GM12878 (cell line): ENCODE measurements at regions not wholly inside any gene's neighbourhood (a gene's known extent, or its start where the extent isn't known, plus 50 kb on each side); places are given as distances from the start of the nearest gene placed in this dataset.
A peak's percentile ranks its signal among the peaks of the same experiment; 100 is the strongest.

Experiments used
- CBX3 ChIP-seq: fragments of 200-600 bp; sonication (generic); IDR thresholded peaks from 2 replicates; pipeline ENCODE4 v1.6.1; 2016; ENCODE audit warnings: low read depth, borderline replicate concordance
- CHD4 ChIP-seq: fragments of 200-600 bp; sonication (generic); IDR thresholded peaks from 2 replicates; pipeline ENCODE4 v1.6.1; 2016; ENCODE audit warnings: mild to moderate bottlenecking
- EGR1 ChIP-seq, 2 experiments: IDR thresholded peaks; 1 replicate in 1 of 2; 2 replicates in 1 of 2; pipeline ENCODE4 v1.6.1; 2011 to 2012; ENCODE audit warnings: low read depth in 2 of 2, low read length in 2 of 2, borderline replicate concordance in 1 of 2, mild to moderate bottlenecking in 1 of 2, moderate library complexity in 1 of 2
- EZH2 ChIP-seq: IDR thresholded peaks from 2 replicates; pipeline ENCODE4 v1.6.1; 2012; ENCODE audit warnings: low read depth, mild to moderate bottlenecking, control low read depth, inconsistent platforms, low read length, borderline replicate concordance; ENCODE audit not compliant: control insufficient read depth
- IKZF2 ChIP-seq, 2 experiments: fragments of 450-650 bp; IDR thresholded peaks; 2 replicates each; pipeline ENCODE4 v1.6.1; 2017; ENCODE audit warnings: mild to moderate bottlenecking in 2 of 2, moderate library complexity in 2 of 2
- LARP7 ChIP-seq: fragments of 450-650 bp; IDR thresholded peaks from 2 replicates; pipeline ENCODE4 v1.6.1; 2017; ENCODE audit warnings: mild to moderate bottlenecking
- MEF2A ChIP-seq: IDR thresholded peaks from 2 replicates; pipeline ENCODE4 v1.6.1; 2011; ENCODE audit warnings: low read depth, mild to moderate bottlenecking, low read length, moderate library complexity; ENCODE audit not compliant: insufficient read depth
- NBN ChIP-seq: fragments of 450-650 bp; IDR thresholded peaks from 2 replicates; pipeline ENCODE4 v1.6.1; 2016
- NFXL1 ChIP-seq: fragments of 450-650 bp; IDR thresholded peaks from 2 replicates; pipeline ENCODE4 v1.6.1; 2017; ENCODE audit warnings: antibody characterized with exemption, mild to moderate bottlenecking, borderline replicate concordance
- PAX5 ChIP-seq: IDR thresholded peaks from 2 replicates; pipeline ENCODE4 v1.6.1; 2011; ENCODE audit warnings: low read depth, low read length, borderline replicate concordance
- RBBP5 ChIP-seq: fragments of 200-600 bp; sonication (generic); conservative IDR thresholded peaks from 2 replicates; pipeline ENCODE4 v1.6.1; 2016
- RELA ChIP-seq: fragments of 450-650 bp; IDR thresholded peaks from 2 replicates; pipeline ENCODE4 v1.8.0; 2014; ENCODE audit warnings: borderline replicate concordance; ENCODE audit not compliant: partially characterized antibody
- RUNX3 ChIP-seq: IDR thresholded peaks from 2 replicates; pipeline ENCODE4 v1.6.1; 2012; ENCODE audit warnings: low read length, inconsistent platforms
- SMC3 ChIP-seq: IDR thresholded peaks from 2 replicates; pipeline ENCODE4 v1.6.1; 2011; ENCODE audit warnings: low read length, improper control_type of control experiment, borderline replicate concordance
- SPI1 ChIP-seq: IDR thresholded peaks from 2 replicates; pipeline ENCODE4 v1.6.1; 2011; ENCODE audit warnings: low read depth, mild to moderate bottlenecking, low read length, moderate library complexity, borderline replicate concordance; ENCODE audit not compliant: insufficient read depth
- SREBF1 ChIP-seq: IDR thresholded peaks from 2 replicates; pipeline ENCODE4 v1.6.1; 2012; ENCODE audit warnings: mild to moderate bottlenecking, low read length
- TCF7 ChIP-seq: IDR thresholded peaks from 2 replicates; pipeline ENCODE4 v1.6.1; 2014; ENCODE audit warnings: antibody characterized with exemption, borderline replicate concordance
- YY1 ChIP-seq: IDR thresholded peaks from 2 replicates; pipeline ENCODE4 v1.6.1; 2011; ENCODE audit warnings: low read depth, mild to moderate bottlenecking, low read length
- ZNF207 ChIP-seq: fragments of 450-650 bp; IDR thresholded peaks from 2 replicates; pipeline ENCODE4 v1.6.1; 2014; ENCODE audit warnings: antibody characterized with exemption, mild to moderate bottlenecking, borderline replicate concordance
- ZZZ3 ChIP-seq: IDR thresholded peaks from 2 replicates; pipeline ENCODE4 v1.6.1; 2011; ENCODE audit warnings: low read depth; ENCODE audit not compliant: control insufficient read depth, insufficient read length
- TF ChIP-seq, protein P1 (sequence below): fragments of 450-650 bp; formaldehyde crosslinking; IDR thresholded peaks from 2 replicates; pipeline ENCODE4 v1.5.0; 2022; ENCODE audit warnings: mild to moderate bottlenecking, missing genetic modification characterization
- TF ChIP-seq, protein P2 (sequence below): fragments of 450-650 bp; IDR thresholded peaks from 2 replicates; pipeline ENCODE4 v1.6.1; 2017; ENCODE audit warnings: low read depth, mild to moderate bottlenecking, moderate library complexity
- TF ChIP-seq, protein P3 (sequence below): IDR thresholded peaks from 2 replicates; pipeline ENCODE4 v1.6.1; 2012; ENCODE audit warnings: low read length, inconsistent platforms
- TF ChIP-seq, protein P4 (sequence below): IDR thresholded peaks from 2 replicates; pipeline ENCODE4 v1.6.1; 2011; ENCODE audit warnings: low read depth, mild to moderate bottlenecking, low read length, moderate library complexity, borderline replicate concordance; ENCODE audit errors: extremely low read depth
- TF ChIP-seq, protein P5 (sequence below): fragments of 450-650 bp; IDR thresholded peaks from 2 replicates; pipeline ENCODE4 v1.6.1; 2017; ENCODE audit warnings: borderline replicate concordance

- TF ChIP-seq, protein P1, sequence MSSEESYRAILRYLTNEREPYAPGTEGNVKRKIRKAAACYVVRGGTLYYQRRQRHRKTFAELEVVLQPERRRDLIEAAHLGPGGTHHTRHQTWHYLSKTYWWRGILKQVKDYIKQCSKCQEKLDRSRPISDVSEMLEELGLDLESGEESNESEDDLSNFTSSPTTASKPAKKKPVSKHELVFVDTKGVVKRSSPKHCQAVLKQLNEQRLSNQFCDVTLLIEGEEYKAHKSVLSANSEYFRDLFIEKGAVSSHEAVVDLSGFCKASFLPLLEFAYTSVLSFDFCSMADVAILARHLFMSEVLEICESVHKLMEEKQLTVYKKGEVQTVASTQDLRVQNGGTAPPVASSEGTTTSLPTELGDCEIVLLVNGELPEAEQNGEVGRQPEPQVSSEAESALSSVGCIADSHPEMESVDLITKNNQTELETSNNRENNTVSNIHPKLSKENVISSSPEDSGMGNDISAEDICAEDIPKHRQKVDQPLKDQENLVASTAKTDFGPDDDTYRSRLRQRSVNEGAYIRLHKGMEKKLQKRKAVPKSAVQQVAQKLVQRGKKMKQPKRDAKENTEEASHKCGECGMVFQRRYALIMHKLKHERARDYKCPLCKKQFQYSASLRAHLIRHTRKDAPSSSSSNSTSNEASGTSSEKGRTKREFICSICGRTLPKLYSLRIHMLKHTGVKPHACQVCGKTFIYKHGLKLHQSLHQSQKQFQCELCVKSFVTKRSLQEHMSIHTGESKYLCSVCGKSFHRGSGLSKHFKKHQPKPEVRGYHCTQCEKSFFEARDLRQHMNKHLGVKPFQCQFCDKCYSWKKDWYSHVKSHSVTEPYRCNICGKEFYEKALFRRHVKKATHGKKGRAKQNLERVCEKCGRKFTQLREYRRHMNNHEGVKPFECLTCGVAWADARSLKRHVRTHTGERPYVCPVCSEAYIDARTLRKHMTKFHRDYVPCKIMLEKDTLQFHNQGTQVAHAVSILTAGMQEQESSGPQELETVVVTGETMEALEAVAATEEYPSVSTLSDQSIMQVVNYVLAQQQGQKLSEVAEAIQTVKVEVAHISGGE (CRISPR knock-in tag) = no peak
- TF ChIP-seq SPI1 (peak; percentile 89), NBN (peak; percentile 47; the same call in 1 of the 2 replicates), NFXL1 (no peak), LARP7 (no peak), EGR1 (IDR thresholded peaks at IDR 0.05; ENCODE audit: borderline replicate concordance in 1 of 2, low read depth in 2 of 2, low read length in 2 of 2) (no peak), ZNF207 (no peak), PAX5 (peak; percentile 44; the same call in 1 of the 2 replicates), MEF2A (0 out of 2 replicates have a peak, but pooled peaks have one; percentile 21), TCF7 (no peak), ZZZ3 (no peak), CBX3 (no peak), SMC3 (no peak), EZH2 (no peak), IKZF2 (IDR thresholded peaks at IDR 0.05) (peak; percentile 22 to 33; a peak in 1 of 4 replicates), YY1 (no peak), CHD4 (no peak), RBBP5 (no peak), RELA (no peak), SREBF1 (no peak), RUNX3 (peak; percentile 84)
- TF ChIP-seq, protein P2, sequence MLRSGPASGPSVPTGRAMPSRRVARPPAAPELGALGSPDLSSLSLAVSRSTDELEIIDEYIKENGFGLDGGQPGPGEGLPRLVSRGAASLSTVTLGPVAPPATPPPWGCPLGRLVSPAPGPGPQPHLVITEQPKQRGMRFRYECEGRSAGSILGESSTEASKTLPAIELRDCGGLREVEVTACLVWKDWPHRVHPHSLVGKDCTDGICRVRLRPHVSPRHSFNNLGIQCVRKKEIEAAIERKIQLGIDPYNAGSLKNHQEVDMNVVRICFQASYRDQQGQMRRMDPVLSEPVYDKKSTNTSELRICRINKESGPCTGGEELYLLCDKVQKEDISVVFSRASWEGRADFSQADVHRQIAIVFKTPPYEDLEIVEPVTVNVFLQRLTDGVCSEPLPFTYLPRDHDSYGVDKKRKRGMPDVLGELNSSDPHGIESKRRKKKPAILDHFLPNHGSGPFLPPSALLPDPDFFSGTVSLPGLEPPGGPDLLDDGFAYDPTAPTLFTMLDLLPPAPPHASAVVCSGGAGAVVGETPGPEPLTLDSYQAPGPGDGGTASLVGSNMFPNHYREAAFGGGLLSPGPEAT = 0 out of 2 replicates have a peak, but pooled peaks have one; percentile 38
- TF ChIP-seq, protein P3, sequence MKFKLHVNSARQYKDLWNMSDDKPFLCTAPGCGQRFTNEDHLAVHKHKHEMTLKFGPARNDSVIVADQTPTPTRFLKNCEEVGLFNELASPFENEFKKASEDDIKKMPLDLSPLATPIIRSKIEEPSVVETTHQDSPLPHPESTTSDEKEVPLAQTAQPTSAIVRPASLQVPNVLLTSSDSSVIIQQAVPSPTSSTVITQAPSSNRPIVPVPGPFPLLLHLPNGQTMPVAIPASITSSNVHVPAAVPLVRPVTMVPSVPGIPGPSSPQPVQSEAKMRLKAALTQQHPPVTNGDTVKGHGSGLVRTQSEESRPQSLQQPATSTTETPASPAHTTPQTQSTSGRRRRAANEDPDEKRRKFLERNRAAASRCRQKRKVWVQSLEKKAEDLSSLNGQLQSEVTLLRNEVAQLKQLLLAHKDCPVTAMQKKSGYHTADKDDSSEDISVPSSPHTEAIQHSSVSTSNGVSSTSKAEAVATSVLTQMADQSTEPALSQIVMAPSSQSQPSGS = 0 out of 2 replicates have a peak, but pooled peaks have one; percentile 24
- TF ChIP-seq, protein P4, sequence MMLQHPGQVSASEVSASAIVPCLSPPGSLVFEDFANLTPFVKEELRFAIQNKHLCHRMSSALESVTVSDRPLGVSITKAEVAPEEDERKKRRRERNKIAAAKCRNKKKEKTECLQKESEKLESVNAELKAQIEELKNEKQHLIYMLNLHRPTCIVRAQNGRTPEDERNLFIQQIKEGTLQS = no peak
- TF ChIP-seq, protein P5, sequence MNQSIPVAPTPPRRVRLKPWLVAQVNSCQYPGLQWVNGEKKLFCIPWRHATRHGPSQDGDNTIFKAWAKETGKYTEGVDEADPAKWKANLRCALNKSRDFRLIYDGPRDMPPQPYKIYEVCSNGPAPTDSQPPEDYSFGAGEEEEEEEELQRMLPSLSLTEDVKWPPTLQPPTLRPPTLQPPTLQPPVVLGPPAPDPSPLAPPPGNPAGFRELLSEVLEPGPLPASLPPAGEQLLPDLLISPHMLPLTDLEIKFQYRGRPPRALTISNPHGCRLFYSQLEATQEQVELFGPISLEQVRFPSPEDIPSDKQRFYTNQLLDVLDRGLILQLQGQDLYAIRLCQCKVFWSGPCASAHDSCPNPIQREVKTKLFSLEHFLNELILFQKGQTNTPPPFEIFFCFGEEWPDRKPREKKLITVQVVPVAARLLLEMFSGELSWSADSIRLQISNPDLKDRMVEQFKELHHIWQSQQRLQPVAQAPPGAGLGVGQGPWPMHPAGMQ = no peak
Measured at GRCh38 chr9:75438716-75439115, 350.4 kb downstream of the OSTF1 start (continued).
